GM12873 (cell line): ENCODE measurements at regions not wholly inside any gene's neighbourhood (a gene's known extent, or its start where the extent isn't known, plus 50 kb on each side); places are given as distances from the start of the nearest gene placed in this dataset.

Experiments used
- CTCF ChIP-seq: IDR thresholded peaks from 2 replicates; pipeline ENCODE4 v1.5.1; 2012; ENCODE audit warnings: low read depth, mild to moderate bottlenecking, moderate library complexity, low read length, control low read depth; ENCODE audit not compliant: insufficient read depth; ENCODE audit errors: missing control alignments

DNA sequence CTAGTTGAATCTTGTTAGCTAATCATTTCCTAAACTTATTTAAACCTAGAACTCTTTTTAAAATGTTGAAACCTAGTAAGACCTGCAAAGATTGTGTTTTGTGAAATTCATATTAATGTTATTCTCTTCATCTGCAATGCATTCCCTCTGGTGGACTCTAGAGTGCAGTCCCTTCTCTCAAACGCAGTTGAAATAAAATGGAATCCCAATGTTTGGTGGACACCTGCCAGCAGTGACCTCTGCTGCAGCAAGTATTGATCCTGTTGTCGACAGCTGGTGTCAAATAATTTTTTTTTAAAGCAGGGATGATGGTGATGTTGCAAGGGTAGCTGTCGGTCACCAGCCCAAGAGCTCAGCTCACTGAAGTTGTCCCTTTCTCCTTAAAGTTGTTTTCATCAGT lies 492.0 kb downstream of the ZIC3 start:
- no peak for TF ChIP-seq CTCF

DNA sequence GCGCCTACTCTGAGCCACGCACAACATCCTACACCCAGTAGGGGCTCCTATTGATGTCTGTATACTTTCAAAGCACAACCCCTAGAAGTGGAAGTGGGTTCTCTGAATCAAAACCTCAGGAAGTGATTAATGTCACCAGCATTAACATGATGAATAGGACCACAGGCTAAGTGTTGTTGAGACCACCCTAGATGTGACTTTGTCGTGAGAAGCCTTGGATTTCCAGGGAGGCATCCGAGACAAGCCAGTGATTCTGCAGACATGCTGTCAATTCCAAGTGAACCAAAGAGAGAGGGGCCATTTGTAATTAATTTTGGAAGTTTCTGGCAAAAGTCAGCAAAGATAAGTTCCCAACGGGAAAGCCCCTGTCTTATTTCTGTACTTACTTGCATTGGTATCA lies 493.0 kb downstream of the ZIC3 start:
- TF ChIP-seq CTCF, result no peak

- no peak for TF ChIP-seq CTCF
Measured at GRCh38 chrX:138067415-138067814, 501.5 kb downstream of the ZIC3 start.

DNA sequence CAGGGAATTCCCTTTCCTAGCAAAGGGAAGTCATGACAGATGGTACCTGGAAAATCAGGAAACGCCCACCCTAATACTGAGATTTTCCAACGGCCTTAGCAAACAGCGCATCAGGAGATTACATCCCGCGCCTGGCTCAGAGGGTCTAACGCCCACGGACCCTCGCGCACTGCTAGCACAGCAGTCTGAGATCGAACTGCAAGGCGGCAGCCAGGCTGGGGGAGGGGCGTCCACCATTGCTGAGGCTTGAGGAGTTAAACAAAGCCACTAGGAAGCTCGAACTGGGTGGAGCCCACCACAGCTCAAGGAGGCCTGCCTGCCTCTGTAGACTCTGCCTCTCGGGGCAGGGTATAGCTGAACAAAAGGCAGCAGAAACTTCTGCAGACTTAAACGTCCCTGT lies 507.7 kb downstream of the ZIC3 start:
- TF ChIP-seq CTCF, result no peak

GRCh38 chrX:138082251-138082650 lies 516.3 kb downstream of the ZIC3 start:
- no peak for TF ChIP-seq CTCF

- TF ChIP-seq CTCF, result no peak
Measured at GRCh38 chrX:138082896-138083295, 517.0 kb downstream of the ZIC3 start.

GRCh38 chrX:138127314-138127713 lies 561.4 kb downstream of the ZIC3 start:
- TF ChIP-seq CTCF, result no peak
